Thymus (tissue), 11 donors: ENCODE measurements at regions not wholly inside any gene's neighbourhood (a gene's known extent, or its start where the extent isn't known, plus 50 kb on each side); places are given as distances from the start of the nearest gene placed in this dataset.

Experiments used
- DNase-seq, 9 donors: peaks; one replicate each; pipeline ENCODE4 v3.0.0-alpha.2; 2013; ENCODE audit warnings: low spot score in 9 of 9, low read depth in 6 of 9, missing footprints in 1 of 9
- H3K27ac ChIP-seq, 2 donors: one replicate each; pipeline ENCODE4 v1.5.1; 2013; ENCODE audit warnings: control low read depth in 1 of 2, low read depth in 1 of 2, low read length in 1 of 2, mild to moderate bottlenecking in 1 of 2, moderate library complexity in 1 of 2
- H3K27me3 ChIP-seq, 2 donors: one replicate each; pipeline ENCODE4 v1.5.1; 2013; ENCODE audit warnings: low read length in 1 of 2; ENCODE audit not compliant: control insufficient read depth in 2 of 2, insufficient read depth in 1 of 2
- H3K36me3 ChIP-seq, 2 donors: one replicate each; pipeline ENCODE4 v1.5.1; 2013; ENCODE audit warnings: low read length in 1 of 2, mild to moderate bottlenecking in 1 of 2, moderate library complexity in 1 of 2; ENCODE audit not compliant: control insufficient read depth in 2 of 2, insufficient read depth in 2 of 2
- H3K4me1 ChIP-seq, 2 donors: one replicate each; pipeline ENCODE4 v1.5.1; 2013; ENCODE audit warnings: low read length in 2 of 2; ENCODE audit not compliant: control insufficient read depth in 2 of 2, insufficient read depth in 2 of 2
- H3K4me3 ChIP-seq, 2 donors: one replicate each; pipeline ENCODE4 v1.5.1; 2013; ENCODE audit warnings: low read length in 2 of 2, control low read depth in 1 of 2, mild to moderate bottlenecking in 1 of 2
- H3K9me3 ChIP-seq, 2 donors: one replicate each; pipeline ENCODE4 v1.5.1; 2013; ENCODE audit warnings: low read length in 1 of 2, mild to moderate bottlenecking in 1 of 2; ENCODE audit not compliant: control insufficient read depth in 2 of 2, insufficient read depth in 1 of 2
- WGBS: extraction: QIAGEN DNeasy Blood & Tissue Kit; methylation state at CpG from one replicate; pipeline ENCODE4 v1.1.7; 2013; 5-methylcytosine and 5-hydroxymethylcytosine counted together
- donor health status: healthy.

- no peak overlapping the region for H3K4me3 ChIP-seq
- WGBS, result 96% methylated on average over 3 of the region's 3 CpGs
Measured at GRCh38 chr6:2517401-2517800, 233.3 kb downstream of the MYLK4 start.

GRCh38 chr6:2516059-2516458 is 234.7 kb downstream of the MYLK4 start:
- 97% methylated on average over 6 of the region's 6 CpGs for whole genome bisulfite sequencing
- Histone ChIP-seq H3K36me3 (no peaks in the 10 kb centered on the region), H3K4me3 (no peak overlapping the region), H3K27me3 (no peaks in the 10 kb centered on the region), H3K27ac (no peak overlapping the region), H3K4me1 (no peaks in the 10 kb centered on the region), H3K9me3 (peaks cover 0 to 10% of the 10 kb centered on the region in 2 donors)
- no peak for DNase-seq

More at GRCh38 chr6:2517401-2517800, 233.3 kb downstream of the MYLK4 start:
- Histone ChIP-seq H3K9me3 (peaks cover 0 to 10% of the 10 kb centered on the region in 2 donors), H3K27me3 (no peaks in the 10 kb centered on the region), H3K36me3 (no peaks in the 10 kb centered on the region), H3K4me1 (no peaks in the 10 kb centered on the region), H3K27ac (no peak overlapping the region)
- no peak for DNase-seq

- no peaks in the 10 kb centered on the region for H3K4me1 ChIP-seq
- DNase-seq, result no peak
- no peaks in the 10 kb centered on the region for H3K36me3 ChIP-seq
- H3K9me3 ChIP-seq, result peaks cover 0 to 7% of the 10 kb centered on the region in 2 donors
- no peaks in the 10 kb centered on the region for H3K27me3 ChIP-seq
- H3K4me3 ChIP-seq, result no peak overlapping the region
- no peak overlapping the region for H3K27ac ChIP-seq
- WGBS, result 90% methylated on average over 15 of the region's 15 CpGs
Measured at GRCh38 chr6:2514965-2515543, 235.7 kb downstream of the MYLK4 start.

- 94% methylated on average over 5 of the region's 5 CpGs for WGBS
- no peak overlapping the region for H3K4me3 ChIP-seq
- H3K36me3 ChIP-seq, result no peaks in the 10 kb centered on the region
- DNase-seq, result no peak
- H3K27ac ChIP-seq, result no peak overlapping the region
- H3K4me1 ChIP-seq, result no peaks in the 10 kb centered on the region
- H3K27me3 ChIP-seq, result no peaks in the 10 kb centered on the region
- H3K9me3 ChIP-seq, result no peaks in the 10 kb centered on the region
Measured at GRCh38 chr6:2512802-2513201, 237.9 kb downstream of the MYLK4 start.

- Histone ChIP-seq H3K27me3 (no peaks in the 10 kb centered on the region), H3K4me3 (no peak overlapping the region), H3K9me3 (no peaks in the 10 kb centered on the region), H3K27ac (peak overlapping the region; percentile 67 to 68), H3K4me1 (no peaks in the 10 kb centered on the region), H3K36me3 (no peaks in the 10 kb centered on the region)
- DNase-seq, result no peak
- 92% methylated on average over 13 of the region's 13 CpGs for WGBS
Measured at GRCh38 chr6:2510316-2510715, 240.4 kb downstream of the MYLK4 start.

GRCh38 chr6:2509711-2510110 is 241.0 kb downstream of the MYLK4 start:
- 95% methylated on average over 16 of the region's 16 CpGs for WGBS
- H3K9me3 ChIP-seq, result no peaks in the 10 kb centered on the region
- H3K27me3 ChIP-seq, result no peaks in the 10 kb centered on the region
- no peaks in the 10 kb centered on the region for H3K4me1 ChIP-seq
- no peak overlapping the region for H3K4me3 ChIP-seq
- peak overlapping the region in 1 of 2 donors; percentile 67 for H3K27ac ChIP-seq
- no peak for DNase-seq
- H3K36me3 ChIP-seq, result no peaks in the 10 kb centered on the region

GRCh38 chr6:2508071-2508470 is 242.7 kb downstream of the MYLK4 start:
- WGBS, result 32% methylated on average over 3 of the region's 3 CpGs
- H3K36me3 ChIP-seq, result no peaks in the 10 kb centered on the region
- no peaks in the 10 kb centered on the region for H3K27me3 ChIP-seq
- no peaks in the 10 kb centered on the region for H3K9me3 ChIP-seq
- H3K4me3 ChIP-seq, result no peak overlapping the region
- H3K27ac ChIP-seq, result peak overlapping the region in 1 of 2 donors; percentile 21
- DNase-seq, result no peak
- H3K4me1 ChIP-seq, result no peaks in the 10 kb centered on the region

- Histone ChIP-seq H3K36me3 (no peaks in the 10 kb centered on the region), H3K4me1 (peaks cover 0 to 1% of the 10 kb centered on the region in 2 donors), H3K27me3 (peaks cover 0 to 4% of the 10 kb centered on the region in 2 donors), H3K9me3 (no peaks in the 10 kb centered on the region), H3K27ac (peak overlapping the region in 1 of 2 donors; percentile 75), H3K4me3 (no peak overlapping the region)
- 89% methylated on average over 3 of the region's 3 CpGs for WGBS
- DNase-seq, result peak in 1 of 9 donors; percentile 35
Measured at GRCh38 chr6:2507521-2508037, 243.1 kb downstream of the MYLK4 start.

GRCh38 chr6:2507016-2507415 is 243.7 kb downstream of the MYLK4 start:
- no peak overlapping the region for H3K4me3 ChIP-seq
- peak overlapping the region in 1 of 2 donors; percentile 75 for H3K27ac ChIP-seq
- H3K36me3 ChIP-seq, result no peaks in the 10 kb centered on the region
- H3K27me3 ChIP-seq, result peaks cover 0 to 4% of the 10 kb centered on the region in 2 donors
- WGBS, result 94% methylated on average over 2 of the region's 2 CpGs
- H3K4me1 ChIP-seq, result peaks cover 0 to 2% of the 10 kb centered on the region in 2 donors
- peak in 1 of 9 donors; percentile 24 for DNase-seq
- H3K9me3 ChIP-seq, result no peaks in the 10 kb centered on the region
